Lung (tissue), 11 donors: ENCODE measurements at regions not wholly inside any gene's neighbourhood (a gene's known extent, or its start where the extent isn't known, plus 50 kb on each side); places are given as distances from the start of the nearest gene placed in this dataset.

Experiments used
- ATAC-seq: fragments of 200-7000 bp; cut with Tn5 transposase; one replicate; pipeline ENCODE4 v1.9.1; 2020; ENCODE audit warnings: moderate number of reproducible peaks; ENCODE audit not compliant: insufficient read depth, low FRiP score
- DNase-seq, 3 donors: peaks; one replicate each; pipeline ENCODE4 v3.0.0-alpha.2; 2013 to 2017
- H3K27ac ChIP-seq, 2 donors: one replicate each; pipeline ENCODE4 v1.5.1; 2013; ENCODE audit warnings: mild to moderate bottlenecking in 2 of 2, moderate library complexity in 2 of 2, control low read depth in 1 of 2, inconsistent platforms in 1 of 2, low read depth in 1 of 2, low read length in 1 of 2
- H3K27me3 ChIP-seq, 3 donors: one replicate each; pipeline ENCODE4 v1.5.1; 2013; ENCODE audit warnings: low read length in 2 of 3; ENCODE audit not compliant: control insufficient read depth in 3 of 3, insufficient read depth in 3 of 3
- H3K36me3 ChIP-seq, 4 donors: one replicate each; pipeline ENCODE4 v1.5.1; 2013; ENCODE audit warnings: low read length in 4 of 4, mild to moderate bottlenecking in 1 of 4, moderate library complexity in 1 of 4; ENCODE audit not compliant: control insufficient read depth in 4 of 4, insufficient read depth in 4 of 4
- H3K4me1 ChIP-seq, 5 donors: one replicate each; pipeline ENCODE4 v1.5.1; 2013; ENCODE audit warnings: low read length in 5 of 5, mild to moderate bottlenecking in 2 of 5, moderate library complexity in 1 of 5; ENCODE audit not compliant: control insufficient read depth in 5 of 5, insufficient read depth in 5 of 5
- H3K4me3 ChIP-seq: one replicate; pipeline ENCODE4 v1.5.1; 2013; ENCODE audit warnings: mild to moderate bottlenecking, control low read depth, moderate library complexity
- H3K9ac ChIP-seq, 2 donors: one replicate each; pipeline ENCODE4 v1.5.1; 2013; ENCODE audit warnings: low read length in 2 of 2, control low read depth in 1 of 2; ENCODE audit not compliant: insufficient read depth in 1 of 2
- H3K9me3 ChIP-seq, 4 donors: one replicate each; pipeline ENCODE4 v1.5.1; 2013; ENCODE audit warnings: low read length in 3 of 4, mild to moderate bottlenecking in 1 of 4, moderate library complexity in 1 of 4; ENCODE audit not compliant: control insufficient read depth in 4 of 4, insufficient read depth in 3 of 4
- CTCF ChIP-seq: IDR thresholded peaks from 2 replicates; pipeline ENCODE4 v1.5.1; 2012; ENCODE audit warnings: mild to moderate bottlenecking; ENCODE audit errors: control extremely low read depth, extremely low read depth
- WGBS, 2 donors: extraction: QIAGEN DNeasy Blood & Tissue Kit; methylation state at CpG; one replicate each; pipeline ENCODE4 v1.1.7; 2013; 5-methylcytosine and 5-hydroxymethylcytosine counted together
- donor health status: control.
- donor health status: control.
- donor health status: Bipolar disorder and iron deficiency.
- donor health status: healthy.
- donor health status: DM: yes; HTN: yes; CAD: no.

GRCh38 chr6:143607168-143607567 lies 70.6 kb upstream of the PHACTR2 start:
- H3K4me1 ChIP-seq, result peaks cover 0 to 11% (median 5%) of the 10 kb centered on the region in 5 donors
- ATAC-seq (no peak), DNase-seq (no peak)
- no peaks in the 10 kb centered on the region for H3K9me3 ChIP-seq
- H3K27ac ChIP-seq, result no peak overlapping the region
- 58 to 62% methylated on average over 7 of the region's 7 CpGs for WGBS, 2 donors
- no peak overlapping the region for H3K9ac ChIP-seq
- H3K27me3 ChIP-seq, result no peaks in the 10 kb centered on the region
- no peak for TF ChIP-seq CTCF
- H3K4me3 ChIP-seq, result no peak overlapping the region
- H3K36me3 ChIP-seq, result no peaks in the 10 kb centered on the region

- ATAC-seq (no peak), DNase-seq (no peak)
- WGBS, 2 donors, result 96% methylated on average over 6 of the region's 6 CpGs
- Histone ChIP-seq H3K27ac (no peak overlapping the region), H3K36me3 (no peaks in the 10 kb centered on the region), H3K4me3 (no peak overlapping the region), H3K4me1 (peaks cover 0 to 11% (median 5%) of the 10 kb centered on the region in 5 donors), H3K9ac (no peak overlapping the region), H3K27me3 (no peaks in the 10 kb centered on the region), H3K9me3 (no peaks in the 10 kb centered on the region)
- no peak for TF ChIP-seq CTCF
Measured at GRCh38 chr6:143605906-143606521, 71.8 kb upstream of the PHACTR2 start.

- Histone ChIP-seq H3K9me3 (no peaks in the 10 kb centered on the region), H3K9ac (no peak overlapping the region), H3K27me3 (no peaks in the 10 kb centered on the region), H3K27ac (no peak overlapping the region), H3K4me3 (no peak overlapping the region), H3K36me3 (no peaks in the 10 kb centered on the region), H3K4me1 (peaks cover 0 to 11% (median 5%) of the 10 kb centered on the region in 5 donors)
- DNase-seq (no peak), ATAC-seq (no peak)
- 56 to 84% methylated on average over 1 of the region's 1 CpG for WGBS, 2 donors
- no peak for TF ChIP-seq CTCF
Measured at GRCh38 chr6:143603455-143603854, 74.3 kb upstream of the PHACTR2 start.

GRCh38 chr6:143601504-143601903 lies 76.3 kb upstream of the PHACTR2 start:
- no peak overlapping the region for H3K4me3 ChIP-seq
- ATAC-seq (no peak), DNase-seq (no peak)
- H3K36me3 ChIP-seq, result no peaks in the 10 kb centered on the region
- no peaks in the 10 kb centered on the region for H3K9me3 ChIP-seq
- no peaks in the 10 kb centered on the region for H3K27me3 ChIP-seq
- H3K4me1 ChIP-seq, result peaks cover 0 to 2% (median 0%) of the 10 kb centered on the region in 5 donors
- TF ChIP-seq CTCF, result no peak
- no peak overlapping the region for H3K27ac ChIP-seq
- WGBS, 2 donors, result 44 to 47% methylated on average over 2 of the region's 2 CpGs
- no peak overlapping the region for H3K9ac ChIP-seq
